HFFc6 (cell line): ENCODE measurements at regions not wholly inside any gene's neighbourhood (a gene's known extent, or its start where the extent isn't known, plus 50 kb on each side); places are given as distances from the start of the nearest gene placed in this dataset.
A peak's percentile ranks its signal among the peaks of the same experiment; 100 is the strongest.

Source experiments
- DNase-seq: peaks from one replicate; pipeline ENCODE4 v3.0.0-alpha.2; 2018
- H3K27ac Mint-ChIP-seq: 2 replicates; pipeline ENCODE4 v1.8.0; 2020; ENCODE audit warnings: mild to moderate bottlenecking, mixed read lengths
- H3K27me3 Mint-ChIP-seq: 2 replicates; pipeline ENCODE4 v1.8.0; 2021; ENCODE audit warnings: mild to moderate bottlenecking, moderate library complexity, mixed read lengths; ENCODE audit not compliant: insufficient read depth
- H3K36me3 Mint-ChIP-seq: 2 replicates; pipeline ENCODE4 v1.8.0; 2021; ENCODE audit warnings: low read depth, mixed read lengths
- H3K4me1 Mint-ChIP-seq: 2 replicates; pipeline ENCODE4 v1.8.0; 2020; ENCODE audit warnings: low read depth, mixed read lengths
- H3K4me3 Mint-ChIP-seq: 2 replicates; pipeline ENCODE4 v1.8.0; 2020; ENCODE audit warnings: mild to moderate bottlenecking, moderate library complexity, mixed read lengths
- H3K9me3 Mint-ChIP-seq: 2 replicates; pipeline ENCODE4 v1.8.0; 2020; ENCODE audit warnings: mild to moderate bottlenecking, mixed read lengths
- CTCF ChIP-seq: fragments of 200-600 bp; sonication (generic); IDR thresholded peaks from 2 replicates; pipeline ENCODE4 v1.5.0; 2021; ENCODE audit warnings: antibody characterized with exemption, mild to moderate bottlenecking

GRCh38 chr2:220562375-220563140 lies 935.1 kb downstream of the SLC4A3 start:
- TF ChIP-seq CTCF: no peak
- H3K27me3 Mint-ChIP-seq: no peaks in the 10 kb centered on the region
- 0 out of 2 replicates have a peak, but pooled peaks cover under 1% of the 10 kb centered on the region for H3K4me1 Mint-ChIP-seq
- no peak overlapping the region for H3K4me3 Mint-ChIP-seq
- H3K36me3 Mint-ChIP-seq: no peaks in the 10 kb centered on the region
- DNase-seq: no peak
- H3K27ac Mint-ChIP-seq: no peak overlapping the region
- H3K9me3 Mint-ChIP-seq: no peaks in the 10 kb centered on the region

- Mint-ChIP-seq H3K4me1 (peaks cover 11% of the 10 kb centered on the region), H3K27me3 (no peaks in the 10 kb centered on the region; the same call in none of the 2 replicates), H3K9me3 (no peaks in the 10 kb centered on the region), H3K36me3 (no peaks in the 10 kb centered on the region), H3K4me3 (no peak overlapping the region), H3K27ac (no peak overlapping the region)
- DNase-seq: no peak
- TF ChIP-seq CTCF: no peak
These were observed 940.9 kb downstream of the SLC4A3 start for GRCh38 chr2:220568296-220568695.

- TF ChIP-seq CTCF: no peak
- no peaks in the 10 kb centered on the region for H3K36me3 Mint-ChIP-seq
- H3K4me1 Mint-ChIP-seq: peaks cover 11% of the 10 kb centered on the region
- H3K9me3 Mint-ChIP-seq: no peaks in the 10 kb centered on the region
- no peak overlapping the region for H3K27ac Mint-ChIP-seq
- DNase-seq: no peak
- no peaks in the 10 kb centered on the region; the same call in none of the 2 replicates for H3K27me3 Mint-ChIP-seq
- no peak overlapping the region for H3K4me3 Mint-ChIP-seq
These were observed 941.9 kb downstream of the SLC4A3 start for GRCh38 chr2:220569112-220569897.

GRCh38 chr2:220572385-220572784 lies 945.0 kb downstream of the SLC4A3 start:
- peaks cover 11% of the 10 kb centered on the region for H3K4me1 Mint-ChIP-seq
- DNase-seq: peak; percentile 11
- H3K36me3 Mint-ChIP-seq: no peaks in the 10 kb centered on the region
- no peak overlapping the region for H3K4me3 Mint-ChIP-seq
- H3K9me3 Mint-ChIP-seq: no peaks in the 10 kb centered on the region
- no peaks in the 10 kb centered on the region; the same call in none of the 2 replicates for H3K27me3 Mint-ChIP-seq
- no peak for TF ChIP-seq CTCF
- no peak overlapping the region for H3K27ac Mint-ChIP-seq

GRCh38 chr2:220574038-220574437 lies 946.6 kb downstream of the SLC4A3 start:
- Mint-ChIP-seq H3K36me3 (no peaks in the 10 kb centered on the region), H3K4me3 (no peak overlapping the region), H3K9me3 (no peaks in the 10 kb centered on the region), H3K4me1 (peaks cover 11% of the 10 kb centered on the region), H3K27ac (no peak overlapping the region), H3K27me3 (no peaks in the 10 kb centered on the region; the same call in none of the 2 replicates)
- DNase-seq: no peak
- no peak for TF ChIP-seq CTCF
